ENCODE measurements at regions not wholly inside any gene's neighbourhood (a gene's known extent, or its start where the extent isn't known, plus 50 kb on each side); places are given as distances from the start of the nearest gene placed in this dataset.

DNA sequence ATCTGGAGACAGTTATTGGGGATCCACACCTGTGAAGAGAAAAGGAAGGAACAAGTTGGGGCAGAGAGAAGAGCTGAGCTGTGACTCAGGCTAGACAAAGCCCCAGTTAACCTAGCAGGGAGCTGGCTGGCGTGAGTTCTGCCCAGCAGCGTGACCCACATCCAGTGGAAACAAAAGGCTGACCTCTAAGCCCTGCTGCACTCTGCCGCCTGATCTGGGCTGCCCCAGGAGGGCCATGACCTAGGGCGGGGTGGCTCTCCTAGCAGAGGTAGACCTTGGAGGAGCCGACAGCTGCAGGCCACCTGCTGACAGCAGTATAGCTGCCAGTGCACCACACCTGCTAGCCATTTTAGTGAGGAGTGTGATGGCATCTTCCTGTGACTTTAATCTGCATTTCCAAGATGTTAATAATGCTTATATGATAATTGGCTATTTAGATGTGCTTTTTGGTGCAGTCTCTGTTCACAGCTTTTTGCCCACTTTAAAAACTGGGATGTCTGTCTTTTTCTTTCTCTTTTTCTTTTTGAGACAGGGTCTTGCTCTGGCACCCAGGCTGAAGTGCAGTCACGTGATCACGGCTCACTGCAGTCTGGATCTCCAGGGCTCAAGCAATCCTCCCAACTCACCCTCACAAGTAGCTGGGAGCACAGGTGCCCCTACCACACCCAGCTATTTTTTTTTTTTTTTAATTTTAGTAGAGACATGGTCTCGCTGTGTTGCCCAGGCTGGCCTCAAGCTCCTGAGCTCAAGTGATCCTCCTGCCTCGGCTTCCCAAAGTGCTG is 78.1 kb downstream of the LSM3 start:
- H3K4me3 ChIP-seq (ENCODE audit: control insufficient read depth, low read depth, low read length), result no peak overlapping the region
- DNase-seq (ENCODE audit: low read depth), result no peak
- TF ChIP-seq, protein P1, sequence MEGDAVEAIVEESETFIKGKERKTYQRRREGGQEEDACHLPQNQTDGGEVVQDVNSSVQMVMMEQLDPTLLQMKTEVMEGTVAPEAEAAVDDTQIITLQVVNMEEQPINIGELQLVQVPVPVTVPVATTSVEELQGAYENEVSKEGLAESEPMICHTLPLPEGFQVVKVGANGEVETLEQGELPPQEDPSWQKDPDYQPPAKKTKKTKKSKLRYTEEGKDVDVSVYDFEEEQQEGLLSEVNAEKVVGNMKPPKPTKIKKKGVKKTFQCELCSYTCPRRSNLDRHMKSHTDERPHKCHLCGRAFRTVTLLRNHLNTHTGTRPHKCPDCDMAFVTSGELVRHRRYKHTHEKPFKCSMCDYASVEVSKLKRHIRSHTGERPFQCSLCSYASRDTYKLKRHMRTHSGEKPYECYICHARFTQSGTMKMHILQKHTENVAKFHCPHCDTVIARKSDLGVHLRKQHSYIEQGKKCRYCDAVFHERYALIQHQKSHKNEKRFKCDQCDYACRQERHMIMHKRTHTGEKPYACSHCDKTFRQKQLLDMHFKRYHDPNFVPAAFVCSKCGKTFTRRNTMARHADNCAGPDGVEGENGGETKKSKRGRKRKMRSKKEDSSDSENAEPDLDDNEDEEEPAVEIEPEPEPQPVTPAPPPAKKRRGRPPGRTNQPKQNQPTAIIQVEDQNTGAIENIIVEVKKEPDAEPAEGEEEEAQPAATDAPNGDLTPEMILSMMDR (conservative IDR thresholded peaks at IDR 0.05; ENCODE audit: control insufficient read depth, insufficient read depth, low read depth, low read length), result no peak

DNA sequence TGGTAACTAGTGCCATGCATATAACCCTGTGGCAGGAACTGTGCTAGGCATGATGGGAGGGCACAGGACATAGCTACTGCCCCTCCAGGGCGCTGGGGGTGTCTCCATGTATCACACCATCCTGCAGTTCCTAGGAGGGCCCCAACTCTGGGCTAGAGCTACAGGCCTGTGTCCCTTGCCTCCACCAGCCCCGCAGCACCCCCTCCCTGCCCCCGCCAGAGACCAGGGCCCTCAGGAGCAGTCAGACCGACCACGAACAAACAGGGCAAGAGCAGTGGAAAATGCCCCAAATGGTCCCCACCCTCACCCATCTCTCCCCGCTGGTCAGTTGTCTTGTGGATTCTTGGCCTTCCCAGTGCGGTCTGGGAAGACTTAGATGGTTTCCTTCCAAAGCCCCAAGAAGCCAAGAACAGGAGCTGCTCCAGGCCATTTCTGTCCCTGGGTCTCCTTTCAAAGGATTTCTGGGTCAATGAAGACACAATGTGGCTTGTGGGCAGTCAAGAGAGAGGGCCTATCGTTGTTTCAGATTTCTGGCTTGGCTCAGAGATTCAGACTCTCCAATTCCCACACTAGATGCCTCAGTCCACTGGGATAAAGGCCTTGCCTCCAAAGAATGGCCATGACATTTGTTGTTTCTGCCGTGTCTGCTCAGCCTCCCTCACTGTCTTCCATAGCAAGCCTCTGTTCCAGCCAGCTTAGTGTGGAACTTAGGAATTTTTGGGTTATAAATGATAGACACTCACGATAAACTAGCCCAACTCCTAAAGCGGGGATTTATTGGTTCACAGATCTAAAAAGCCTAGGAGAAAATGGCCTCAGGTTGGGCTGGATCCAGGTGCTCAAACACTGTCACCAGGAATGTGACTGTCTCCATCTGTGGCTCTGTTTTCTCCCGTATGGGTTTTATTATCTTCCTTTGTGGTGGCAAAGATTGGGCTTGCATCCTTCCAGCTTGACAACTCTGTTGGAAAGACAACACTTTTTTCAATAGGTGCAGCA is 80.6 kb downstream of the LSM3 start:
- TF ChIP-seq, protein P1 (conservative IDR thresholded peaks at IDR 0.05; ENCODE audit: control insufficient read depth, insufficient read depth, low read depth, low read length), result no peak
- DNase-seq (ENCODE audit: low read depth), result no peak
- H3K4me3 ChIP-seq (ENCODE audit: control insufficient read depth, low read depth, low read length), result no peak overlapping the region

DNA sequence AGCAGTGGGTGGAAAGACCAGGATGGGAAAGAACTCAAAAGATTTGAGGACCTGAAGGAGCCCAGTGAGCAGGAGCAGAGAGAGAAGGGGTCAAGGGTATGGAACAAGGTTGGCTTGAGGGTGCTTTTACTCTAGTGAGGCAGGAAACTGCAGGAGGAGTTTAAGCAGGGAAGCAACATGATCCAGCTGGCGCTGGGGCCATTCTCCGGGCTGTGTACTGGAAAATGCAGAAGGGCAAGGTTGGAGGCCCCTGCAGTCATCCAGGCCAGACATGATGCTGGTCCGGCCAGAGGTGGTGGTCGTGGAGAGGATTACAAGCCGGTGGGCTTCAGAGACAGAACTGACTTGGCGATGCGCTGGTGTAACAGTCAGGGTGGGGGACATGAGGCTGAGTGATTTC is 81.8 kb downstream of the LSM3 start:
- H3K4me3 ChIP-seq (ENCODE audit: control insufficient read depth, low read depth, low read length), result no peak overlapping the region
- TF ChIP-seq, protein P1 (conservative IDR thresholded peaks at IDR 0.05; ENCODE audit: control insufficient read depth, insufficient read depth, low read depth, low read length), result no peak
- no peak for DNase-seq (ENCODE audit: low read depth)

DNA sequence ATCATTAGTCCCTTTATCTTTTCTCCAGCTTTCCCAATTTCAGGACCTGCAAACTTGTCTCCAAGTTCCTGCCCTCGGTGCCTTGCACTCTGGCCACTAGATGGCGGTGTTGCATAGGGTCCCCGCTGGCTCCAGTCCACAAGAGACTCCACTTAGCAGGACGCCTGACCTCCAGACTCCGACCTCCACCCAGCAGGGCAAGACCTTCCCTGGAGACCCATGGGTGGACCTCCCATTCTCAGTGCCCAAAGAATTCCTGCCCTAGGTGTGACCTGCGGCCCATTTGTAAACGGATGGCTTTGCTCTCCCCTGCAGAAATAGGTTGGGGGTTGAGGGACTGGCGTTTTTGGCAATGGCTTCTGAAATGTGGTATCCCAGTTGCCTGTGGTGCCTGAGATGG is 82.6 kb downstream of the LSM3 start:
- TF ChIP-seq, protein P1 (conservative IDR thresholded peaks at IDR 0.05; ENCODE audit: control insufficient read depth, insufficient read depth, low read depth, low read length), result peak; percentile 95
- DNase-seq (ENCODE audit: low read depth), result peak; percentile 77
- H3K4me3 ChIP-seq (ENCODE audit: control insufficient read depth, low read depth, low read length), result no peak overlapping the region

DNA sequence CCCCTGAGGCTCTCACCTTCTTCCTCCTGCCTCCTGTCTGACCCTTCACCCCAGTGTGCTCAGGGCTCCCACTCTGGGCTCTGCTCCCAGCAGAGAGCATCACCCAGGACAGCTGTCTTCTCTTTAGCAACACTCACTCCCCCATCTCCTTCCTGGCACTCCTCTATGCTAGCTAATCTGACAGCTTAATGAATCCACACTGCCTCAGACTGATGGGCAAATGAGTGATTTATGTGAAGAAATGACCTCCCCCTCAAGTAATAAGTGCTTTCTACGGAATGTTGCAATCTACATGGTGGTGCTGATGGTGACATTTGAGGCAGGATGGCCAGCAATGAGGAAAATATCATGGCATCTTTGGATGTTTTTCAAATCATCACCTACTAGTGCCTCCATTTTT is 83.6 kb downstream of the LSM3 start:
- no peak overlapping the region for H3K4me3 ChIP-seq (ENCODE audit: control insufficient read depth, low read depth, low read length)
- peak; percentile 24 for DNase-seq (ENCODE audit: low read depth)
- TF ChIP-seq, protein P1 (conservative IDR thresholded peaks at IDR 0.05; ENCODE audit: control insufficient read depth, insufficient read depth, low read depth, low read length), result no peak

DNA sequence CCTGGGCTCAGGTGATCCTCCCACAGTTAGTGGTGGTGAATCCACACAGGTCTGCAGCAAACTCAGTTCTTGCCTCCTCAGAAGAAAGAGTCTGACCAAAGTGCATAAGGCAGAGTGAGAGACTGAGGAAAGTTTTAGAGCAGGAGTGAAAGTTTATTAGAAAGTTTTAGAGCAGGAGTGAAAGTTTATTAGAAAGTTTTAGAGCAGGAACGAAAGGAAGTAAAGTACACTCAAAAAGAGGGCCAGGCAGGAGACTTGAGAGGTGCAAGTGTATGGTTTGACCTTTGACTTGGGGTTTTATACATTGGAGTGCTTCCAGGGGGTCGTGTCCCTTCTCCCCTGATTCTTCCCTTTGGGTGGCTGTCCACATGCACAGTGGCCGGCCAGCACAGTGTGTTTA is 84.2 kb downstream of the LSM3 start:
- H3K4me3 ChIP-seq (ENCODE audit: control insufficient read depth, low read depth, low read length), result no peak overlapping the region
- TF ChIP-seq, protein P1 (conservative IDR thresholded peaks at IDR 0.05; ENCODE audit: control insufficient read depth, insufficient read depth, low read depth, low read length), result no peak
- DNase-seq (ENCODE audit: low read depth), result no peak
